ENCODE measurements at regions not wholly inside any gene's neighbourhood (a gene's known extent, or its start where the extent isn't known, plus 50 kb on each side); places are given as distances from the start of the nearest gene placed in this dataset.

DNA sequence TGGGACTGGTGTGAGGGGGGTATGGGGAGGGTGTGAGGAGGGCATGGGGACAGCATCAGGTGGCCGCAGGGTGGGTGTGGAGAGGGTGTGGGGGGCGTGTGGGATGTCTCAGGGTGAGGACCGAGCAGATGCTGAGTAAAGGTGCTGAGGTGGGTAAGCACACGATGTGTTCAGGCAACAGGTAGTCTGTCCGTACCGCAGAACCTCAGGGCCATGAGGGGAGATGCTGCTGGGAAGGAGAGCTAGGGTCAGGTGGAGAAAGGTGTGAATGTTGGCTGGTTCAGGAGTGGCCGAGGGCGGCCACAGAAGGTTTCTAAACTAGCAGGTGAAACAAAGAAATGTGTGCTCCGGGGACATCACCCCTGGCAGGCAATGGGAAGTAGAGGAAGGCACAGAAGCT, 80.0 kb upstream of the CDH5 start:
- TF ChIP-seq CEBPB (IDR thresholded peaks at IDR 0.05; ENCODE audit: low read depth, low read length): no peak
- TF ChIP-seq CHD1 (IDR thresholded peaks at IDR 0.05; ENCODE audit: low read depth, low read length): no peak
- TF ChIP-seq BHLHE40 (IDR thresholded peaks at IDR 0.05; ENCODE audit: low read depth, low read length): no peak
- no peak for TF ChIP-seq MXI1 (IDR thresholded peaks at IDR 0.05; ENCODE audit: borderline replicate concordance, low read depth, low read length)
- no peak for TF ChIP-seq RAD21 (IDR thresholded peaks at IDR 0.05; ENCODE audit: low read length)
- TF ChIP-seq POLR2A (IDR thresholded peaks at IDR 0.05; ENCODE audit: low read depth, low read length): no peak
- TF ChIP-seq, protein P1, sequence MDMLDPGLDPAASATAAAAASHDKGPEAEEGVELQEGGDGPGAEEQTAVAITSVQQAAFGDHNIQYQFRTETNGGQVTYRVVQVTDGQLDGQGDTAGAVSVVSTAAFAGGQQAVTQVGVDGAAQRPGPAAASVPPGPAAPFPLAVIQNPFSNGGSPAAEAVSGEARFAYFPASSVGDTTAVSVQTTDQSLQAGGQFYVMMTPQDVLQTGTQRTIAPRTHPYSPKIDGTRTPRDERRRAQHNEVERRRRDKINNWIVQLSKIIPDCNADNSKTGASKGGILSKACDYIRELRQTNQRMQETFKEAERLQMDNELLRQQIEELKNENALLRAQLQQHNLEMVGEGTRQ (IDR thresholded peaks at IDR 0.05; ENCODE audit: low read depth, low read length): no peak
- no peak for TF ChIP-seq MAZ (IDR thresholded peaks at IDR 0.05; ENCODE audit: borderline replicate concordance, low read depth, low read length)
- TF ChIP-seq FOS (IDR thresholded peaks at IDR 0.05; ENCODE audit: low read depth, low read length): no peak
- TF ChIP-seq, protein P2, sequence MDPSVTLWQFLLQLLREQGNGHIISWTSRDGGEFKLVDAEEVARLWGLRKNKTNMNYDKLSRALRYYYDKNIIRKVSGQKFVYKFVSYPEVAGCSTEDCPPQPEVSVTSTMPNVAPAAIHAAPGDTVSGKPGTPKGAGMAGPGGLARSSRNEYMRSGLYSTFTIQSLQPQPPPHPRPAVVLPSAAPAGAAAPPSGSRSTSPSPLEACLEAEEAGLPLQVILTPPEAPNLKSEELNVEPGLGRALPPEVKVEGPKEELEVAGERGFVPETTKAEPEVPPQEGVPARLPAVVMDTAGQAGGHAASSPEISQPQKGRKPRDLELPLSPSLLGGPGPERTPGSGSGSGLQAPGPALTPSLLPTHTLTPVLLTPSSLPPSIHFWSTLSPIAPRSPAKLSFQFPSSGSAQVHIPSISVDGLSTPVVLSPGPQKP (IDR thresholded peaks at IDR 0.05; ENCODE audit: borderline replicate concordance, low read depth, low read length): no peak
- TF ChIP-seq RCOR1 (IDR thresholded peaks at IDR 0.05; ENCODE audit: insufficient replicate concordance, low read length): no peak
- dilution Hi-C loops (cut with HindIII; ENCODE audit: low sequenced_read_pairs, unreplicated experiment): no loop called here
- intact Hi-C loops (cut with micrococcal nuclease): no loop called here
- no peak for DNase-seq
- Histone ChIP-seq H3K23ac (ENCODE audit: low read depth, low read length) (no peak overlapping the region), H3K9me3 (ENCODE audit: control insufficient read depth, insufficient read depth, low read length) (no peaks in the 10 kb centered on the region), H4K5ac (ENCODE audit: low read depth, low read length) (no peak overlapping the region), H3K4ac (ENCODE audit: low read depth, low read length) (no peak overlapping the region), H3K79me1 (ENCODE audit: low read depth in 1 of 2, low read length in 2 of 2) (no peaks in the 10 kb centered on the region), H4K91ac (ENCODE audit: insufficient read depth, low read depth, low read length) (no peak overlapping the region), H4K8ac (ENCODE audit: low read depth in 2 of 2, low read length in 2 of 2) (no peak overlapping the region), H3K4me2 (ENCODE audit: low read depth, low read length) (no peak overlapping the region), H2AK5ac (ENCODE audit: low read depth, low read length) (no peak overlapping the region), H3K9me1 (ENCODE audit: insufficient read depth, low read length) (no peaks in the 10 kb centered on the region), H3K4me3 (ENCODE audit: insufficient read depth, low read depth, low read length) (no peak overlapping the region), H3K14ac (replicated peaks; ENCODE audit: low read depth, low read length) (no peak overlapping the region), H4K20me1 (ENCODE audit: insufficient read depth, low read length) (no peaks in the 10 kb centered on the region), H3K27ac (ENCODE audit: insufficient read depth, low read length) (no peak overlapping the region), H2BK5ac (ENCODE audit: low read depth, low read length, poor library complexity, severe bottlenecking) (no peak overlapping the region), H3K18ac (ENCODE audit: low read depth, low read length) (no peak overlapping the region), H3K27me3 (ENCODE audit: control insufficient read depth, insufficient read depth, low read length) (peaks cover 8% of the 10 kb centered on the region), H3K36me3 (ENCODE audit: control insufficient read depth, insufficient read depth, low read length) (no peaks in the 10 kb centered on the region), H3K56ac (ENCODE audit: extremely low read depth, insufficient read depth, low read length) (no peak overlapping the region), H2BK120ac (ENCODE audit: low read depth, low read length) (no peak overlapping the region), H2BK20ac (ENCODE audit: low read depth, low read length) (no peak overlapping the region), H2AFZ (replicated peaks; ENCODE audit: low read length, poor library complexity) (no peak overlapping the region), H2BK15ac (ENCODE audit: low read depth, low read length) (no peak overlapping the region), H2AK9ac (replicated peaks; ENCODE audit: low read depth, low read length, poor library complexity) (no peak overlapping the region), H3K9ac (ENCODE audit: low read depth, low read length) (no peak overlapping the region), H3K4me1 (ENCODE audit: control insufficient read depth, insufficient read depth, low read length) (no peaks in the 10 kb centered on the region)
- no peak for ATAC-seq (ENCODE audit: low read depth)
- 87% methylated on average over 4 of the region's 9 CpGs; no CpG with 5 or more reads in 1 of the 2 experiments for WGBS, 2 experiments (ENCODE audit: extremely low coverage in 2 of 2, insufficient read length in 1 of 2)
- ChIA-PET POLR2A (ENCODE audit: unreplicated experiment) (no interaction called here), CTCF (no interaction called here)
- in situ Hi-C loops (cut with MboI; ENCODE audit: low sequenced_read_pairs): no loop called here
- no TSS peak for BruUV-seq (replicated peaks)
